Activated CD4-positive, alpha-beta T cell treated with anti-CD3 and anti-CD28 coated beads for 36 hours (primary cell): ENCODE measurements at regions not wholly inside any gene's neighbourhood (a gene's known extent, or its start where the extent isn't known, plus 50 kb on each side); places are given as distances from the start of the nearest gene placed in this dataset.

Experiments used
- ATAC-seq: fragments of 200-7000 bp; cut with Tn5 transposase; one replicate; pipeline ENCODE4 v1.10.0; 2021; ENCODE audit warnings: mild to moderate bottlenecking, moderate library complexity
- CTCF ChIA-PET: fragments of 350-600 bp; sonication (Branson Sonifier 250); formaldehyde crosslinking; loops from one replicate; lab custom pipeline; 2021; ENCODE audit warnings: antibody characterized with exemption; lab: Charles Lee
- POLR2A ChIA-PET: fragments of 350-600 bp; sonication (Branson Sonifier 250); formaldehyde crosslinking; loops from one replicate; lab custom pipeline; 2021; ENCODE audit warnings: antibody characterized with exemption, inconsistent platforms; lab: Charles Lee
- DNase-seq: peaks from one replicate; pipeline ENCODE4 v3.0.0-alpha.2; 2020
- H3K27ac Mint-ChIP-seq: one replicate; pipeline ENCODE4 v1.8.0; 2021; ENCODE audit warnings: mixed read lengths
- H3K27me3 Mint-ChIP-seq: one replicate; pipeline ENCODE4 v1.8.0; 2021; ENCODE audit warnings: mixed read lengths
- H3K36me3 Mint-ChIP-seq: one replicate; pipeline ENCODE4 v1.8.0; 2021; ENCODE audit warnings: low read depth, mixed read lengths
- H3K4me1 Mint-ChIP-seq: one replicate; pipeline ENCODE4 v1.8.0; 2021; ENCODE audit warnings: mixed read lengths
- H3K4me3 Mint-ChIP-seq: one replicate; pipeline ENCODE4 v1.8.0; 2021; ENCODE audit warnings: mild to moderate bottlenecking, moderate library complexity, mixed read lengths
- H3K9me3 Mint-ChIP-seq: one replicate; pipeline ENCODE4 v1.8.0; 2021; ENCODE audit warnings: low read depth, mixed read lengths
- intact Hi-C, 2 experiments: fragments of 100-400 bp; cut with DNase I in 1 of 2; cut with micrococcal nuclease in 1 of 2; formaldehyde crosslinking; loops; one replicate each; pipeline versions ENCODE4 v1.14.2 to v1.15.1; 2022 to 2024; cut with DNase I, micrococcal nuclease

GRCh38 chr10:131850383-131850870 lies 50.4 kb upstream of the PPP2R2D start:
- CTCF ChIA-PET = interaction anchor here (0.7 kb wide), 1 partner anchor 172 kb away, joined by 3 read pairs; no protein-coding TSS in a partner anchor
- no peak for ATAC-seq
- H3K27ac Mint-ChIP-seq = no peak overlapping the region
- H3K9me3 Mint-ChIP-seq = peaks cover 2% of the 10 kb centered on the region
- no peaks in the 10 kb centered on the region for H3K36me3 Mint-ChIP-seq
- no peak overlapping the region for H3K4me3 Mint-ChIP-seq
- POLR2A ChIA-PET = no interaction called here
- no peaks in the 10 kb centered on the region for H3K4me1 Mint-ChIP-seq
- DNase-seq = no peak
- H3K27me3 Mint-ChIP-seq = no peaks in the 10 kb centered on the region
- intact Hi-C loops = no loop called here
